GM12878 (cell line): ENCODE measurements at regions not wholly inside any gene's neighbourhood (a gene's known extent, or its start where the extent isn't known, plus 50 kb on each side); places are given as distances from the start of the nearest gene placed in this dataset.

ENCODE experiments used
- ATAC-seq: fragments of 200-7000 bp; cut with Tn5 transposase; 3 replicates; pipeline ENCODE4 v1.9.1; 2020; ENCODE audit warnings: mild to moderate bottlenecking, moderate library complexity
- BruUV-seq: library from RNA; stranded (reverse); fragments of 400-500 nt; replicated peaks from 2 replicates; lab custom pipeline; 2021; lab: Mats Ljungman, UMichigan
- CTCF ChIA-PET: fragments of 300-600 bp; sonication (Branson Sonifier 250); formaldehyde crosslinking; extraction: SDS; loops from one replicate; lab custom pipeline; 2021; ENCODE audit warnings: inconsistent platforms; lab: Yijun Ruan, JAX
- POLR2A ChIA-PET: fragments of 350-600 bp; formaldehyde crosslinking; extraction: SDS; loops from one replicate; lab custom pipeline; 2021; ENCODE audit warnings: inconsistent platforms; lab: Charles Lee
- RAD21 ChIA-PET: fragments of 300-600 bp; sonication (Branson Sonifier 250); formaldehyde crosslinking; loops from one replicate; lab custom pipeline; 2023; ENCODE audit warnings: antibody characterized with exemption; ENCODE audit not compliant: unreplicated experiment; lab: Charles Lee
- SMC1A ChIA-PET: fragments of 300-600 bp; sonication (Branson Sonifier 250); formaldehyde crosslinking; loops from one replicate; lab custom pipeline; 2023; ENCODE audit not compliant: unreplicated experiment, uncharacterized antibody; lab: Charles Lee
- DNase-seq: peaks from one replicate; pipeline ENCODE4 v3.0.0-alpha.2; 2011; ENCODE audit warnings: low read depth, low spot score
- FAIRE-seq: peaks from 3 replicates; lab custom pipeline; 2011; peaks lifted over from hg19 to GRCh38; lab: Jason Lieb, UNC
- H2AFZ ChIP-seq: 2 replicates; pipeline ENCODE4 v1.6.0; 2011; ENCODE audit warnings: low read depth, low read length, control low read depth; ENCODE audit not compliant: control insufficient read depth
- H3K27ac ChIP-seq: 2 replicates; pipeline ENCODE4 v1.5.1; 2011; ENCODE audit warnings: control low read depth; ENCODE audit not compliant: control insufficient read depth, insufficient read depth
- H3K27me3 ChIP-seq, 2 experiments: replicated peaks in 1 of 2; 2 replicates each; pipeline versions ENCODE4 v1.6.0 to v1.6.1; 2011; ENCODE audit warnings: low read length in 1 of 2; ENCODE audit not compliant: control insufficient read depth in 2 of 2, insufficient read depth in 2 of 2
- H3K36me3 ChIP-seq, 2 experiments: 2 replicates each; pipeline ENCODE4 v1.5.1; 2011; ENCODE audit warnings: low read length in 1 of 2; ENCODE audit not compliant: control insufficient read depth in 2 of 2, insufficient read depth in 2 of 2
- H3K4me1 ChIP-seq: 2 replicates; pipeline ENCODE4 v1.6.1; 2011; ENCODE audit warnings: mild to moderate bottlenecking, low read length, moderate library complexity, mixed read lengths; ENCODE audit not compliant: control insufficient read depth, insufficient read depth
- H3K4me2 ChIP-seq: 2 replicates; pipeline ENCODE4 v1.6.0; 2011; ENCODE audit warnings: control low read depth; ENCODE audit not compliant: control insufficient read depth, insufficient read depth
- H3K4me3 ChIP-seq: fragments of 200-600 bp; sonication (generic); 2 replicates; pipeline ENCODE4 v1.5.1; 2016
- H3K79me2 ChIP-seq: 2 replicates; pipeline ENCODE4 v1.6.0; 2011; ENCODE audit warnings: low read length; ENCODE audit not compliant: control insufficient read depth, insufficient read depth
- H3K9ac ChIP-seq: 2 replicates; pipeline ENCODE4 v1.8.0; 2011; ENCODE audit warnings: low read length, control low read depth, mixed read lengths; ENCODE audit not compliant: control insufficient read depth, insufficient read depth
- H3K9me3 ChIP-seq: replicated peaks from 3 replicates; pipeline ENCODE4 v1.5.1; 2011; ENCODE audit warnings: mild to moderate bottlenecking, low read length; ENCODE audit not compliant: control insufficient read depth, insufficient read depth
- H4K20me1 ChIP-seq: 2 replicates; pipeline ENCODE4 v1.6.0; 2011; ENCODE audit not compliant: control insufficient read depth, insufficient read depth
- BACH1 ChIP-seq: fragments of 450-650 bp; IDR thresholded peaks from 2 replicates; pipeline ENCODE4 v1.6.1; 2017; ENCODE audit warnings: mild to moderate bottlenecking, borderline replicate concordance
- CEBPB ChIP-seq, 2 experiments: fragments of 150-350 bp in 1 of 2; IDR thresholded peaks; 2 replicates each; pipeline ENCODE4 v1.6.1; 2012 to 2014; ENCODE audit warnings: low read depth in 2 of 2, low read length in 2 of 2, borderline replicate concordance in 1 of 2, inconsistent platforms in 1 of 2
- CHD4 ChIP-seq: fragments of 200-600 bp; sonication (generic); IDR thresholded peaks from 2 replicates; pipeline ENCODE4 v1.6.1; 2016; ENCODE audit warnings: mild to moderate bottlenecking
- E2F4 ChIP-seq: IDR thresholded peaks from 2 replicates; pipeline ENCODE4 v1.6.1; 2012; ENCODE audit warnings: low read depth, low read length, improper control_type of control experiment
- EZH2 ChIP-seq: IDR thresholded peaks from 2 replicates; pipeline ENCODE4 v1.6.1; 2012; ENCODE audit warnings: low read depth, mild to moderate bottlenecking, control low read depth, inconsistent platforms, low read length, borderline replicate concordance; ENCODE audit not compliant: control insufficient read depth
- NR2C2 ChIP-seq: IDR thresholded peaks from 2 replicates; pipeline ENCODE4 v1.6.1; 2011; ENCODE audit warnings: borderline replicate concordance, low read depth; ENCODE audit not compliant: control insufficient read depth, insufficient read length
- PAX5 ChIP-seq: IDR thresholded peaks from 2 replicates; pipeline ENCODE4 v1.6.1; 2011; ENCODE audit warnings: low read depth, low read length, borderline replicate concordance
- RBBP5 ChIP-seq: fragments of 200-600 bp; sonication (generic); conservative IDR thresholded peaks from 2 replicates; pipeline ENCODE4 v1.6.1; 2016
- RFX5 ChIP-seq: IDR thresholded peaks from 2 replicates; pipeline ENCODE4 v1.6.1; 2011; ENCODE audit warnings: low read depth, low read length, improper control_type of control experiment
- SMAD5 ChIP-seq: IDR thresholded peaks from 2 replicates; pipeline ENCODE4 v1.6.1; 2016; ENCODE audit warnings: antibody characterized with exemption, low read depth
- SPI1 ChIP-seq: IDR thresholded peaks from 2 replicates; pipeline ENCODE4 v1.6.1; 2011; ENCODE audit warnings: low read depth, mild to moderate bottlenecking, low read length, moderate library complexity, borderline replicate concordance; ENCODE audit not compliant: insufficient read depth
- SUPT20H ChIP-seq: IDR thresholded peaks from 2 replicates; pipeline ENCODE4 v1.6.1; 2011; ENCODE audit warnings: low read depth, mild to moderate bottlenecking, low read length, moderate library complexity, borderline replicate concordance; ENCODE audit not compliant: control insufficient read depth
- TARDBP ChIP-seq: IDR thresholded peaks from 2 replicates; pipeline ENCODE4 v1.6.1; 2016; ENCODE audit warnings: borderline replicate concordance
- WGBS: methylation state at CpG from one replicate; pipeline ENCODE4 v1.1.6; 2016; ENCODE audit warnings: low lambda C conversion rate; ENCODE audit not compliant: insufficient replicate concordance, insufficient coverage; ENCODE audit errors: missing lambda C conversion rate; 5-methylcytosine and 5-hydroxymethylcytosine counted together
- in situ Hi-C: fragments of 300-500 bp; cut with MboI; formaldehyde crosslinking; loops from 9 replicates; pipeline ENCODE4 v1.14.3; 2018; ENCODE audit warnings: mixed read lengths
- intact Hi-C: fragments of 100-400 bp; cut with micrococcal nuclease; formaldehyde crosslinking; loops from one replicate; pipeline ENCODE4 v1.14.2; 2022; ENCODE audit not compliant: unreplicated experiment
- TF ChIP-seq, protein P1 (sequence below): fragments of 450-650 bp; IDR thresholded peaks from 2 replicates; pipeline ENCODE4 v1.6.1; 2017; ENCODE audit warnings: mild to moderate bottlenecking, moderate library complexity
- TF ChIP-seq, protein P2 (sequence below): fragments of 450-650 bp; IDR thresholded peaks from 2 replicates; pipeline ENCODE4 v1.6.1; 2016; ENCODE audit warnings: mild to moderate bottlenecking

GRCh38 chr13:73673931-73674330 is 460.3 kb downstream of the KLF12 start:
- no peaks in the 10 kb centered on the region for H3K27me3 ChIP-seq
- H3K4me3 ChIP-seq = no peak overlapping the region
- no peak overlapping the region for H3K4me2 ChIP-seq
- H3K9me3 ChIP-seq = no peaks in the 10 kb centered on the region
- POLR2A ChIA-PET = no interaction called here
- no TSS peak for BruUV-seq
- SMC1A ChIA-PET = no interaction called here
- H3K79me2 ChIP-seq = no peaks in the 10 kb centered on the region
- 62% methylated on average over 11 of the region's 11 CpGs for WGBS
- intact Hi-C loops = no loop called here
- no peak overlapping the region for H3K27ac ChIP-seq
- H4K20me1 ChIP-seq = no peaks in the 10 kb centered on the region
- TF ChIP-seq CHD4 (no peak), PAX5 (no peak), SMAD5 (no peak), TARDBP (no peak), BACH1 (no peak), SPI1 (no peak), E2F4 (no peak), NR2C2 (no peak), SUPT20H (no peak), CEBPB (IDR thresholded peaks at IDR 0.05; ENCODE audit: borderline replicate concordance in 1 of 2, low read depth in 2 of 2, low read length in 2 of 2) (no peak), RBBP5 (no peak), RFX5 (no peak), EZH2 (no peak)
- TF ChIP-seq, protein P1, sequence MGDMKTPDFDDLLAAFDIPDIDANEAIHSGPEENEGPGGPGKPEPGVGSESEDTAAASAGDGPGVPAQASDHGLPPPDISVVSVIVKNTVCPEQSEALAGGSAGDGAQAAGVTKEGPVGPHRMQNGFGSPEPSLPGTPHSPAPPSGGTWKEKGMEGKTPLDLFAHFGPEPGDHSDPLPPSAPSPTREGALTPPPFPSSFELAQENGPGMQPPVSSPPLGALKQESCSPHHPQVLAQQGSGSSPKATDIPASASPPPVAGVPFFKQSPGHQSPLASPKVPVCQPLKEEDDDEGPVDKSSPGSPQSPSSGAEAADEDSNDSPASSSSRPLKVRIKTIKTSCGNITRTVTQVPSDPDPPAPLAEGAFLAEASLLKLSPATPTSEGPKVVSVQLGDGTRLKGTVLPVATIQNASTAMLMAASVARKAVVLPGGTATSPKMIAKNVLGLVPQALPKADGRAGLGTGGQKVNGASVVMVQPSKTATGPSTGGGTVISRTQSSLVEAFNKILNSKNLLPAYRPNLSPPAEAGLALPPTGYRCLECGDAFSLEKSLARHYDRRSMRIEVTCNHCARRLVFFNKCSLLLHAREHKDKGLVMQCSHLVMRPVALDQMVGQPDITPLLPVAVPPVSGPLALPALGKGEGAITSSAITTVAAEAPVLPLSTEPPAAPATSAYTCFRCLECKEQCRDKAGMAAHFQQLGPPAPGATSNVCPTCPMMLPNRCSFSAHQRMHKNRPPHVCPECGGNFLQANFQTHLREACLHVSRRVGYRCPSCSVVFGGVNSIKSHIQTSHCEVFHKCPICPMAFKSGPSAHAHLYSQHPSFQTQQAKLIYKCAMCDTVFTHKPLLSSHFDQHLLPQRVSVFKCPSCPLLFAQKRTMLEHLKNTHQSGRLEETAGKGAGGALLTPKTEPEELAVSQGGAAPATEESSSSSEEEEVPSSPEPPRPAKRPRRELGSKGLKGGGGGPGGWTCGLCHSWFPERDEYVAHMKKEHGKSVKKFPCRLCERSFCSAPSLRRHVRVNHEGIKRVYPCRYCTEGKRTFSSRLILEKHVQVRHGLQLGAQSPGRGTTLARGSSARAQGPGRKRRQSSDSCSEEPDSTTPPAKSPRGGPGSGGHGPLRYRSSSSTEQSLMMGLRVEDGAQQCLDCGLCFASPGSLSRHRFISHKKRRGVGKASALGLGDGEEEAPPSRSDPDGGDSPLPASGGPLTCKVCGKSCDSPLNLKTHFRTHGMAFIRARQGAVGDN = no peak
- TF ChIP-seq, protein P2, sequence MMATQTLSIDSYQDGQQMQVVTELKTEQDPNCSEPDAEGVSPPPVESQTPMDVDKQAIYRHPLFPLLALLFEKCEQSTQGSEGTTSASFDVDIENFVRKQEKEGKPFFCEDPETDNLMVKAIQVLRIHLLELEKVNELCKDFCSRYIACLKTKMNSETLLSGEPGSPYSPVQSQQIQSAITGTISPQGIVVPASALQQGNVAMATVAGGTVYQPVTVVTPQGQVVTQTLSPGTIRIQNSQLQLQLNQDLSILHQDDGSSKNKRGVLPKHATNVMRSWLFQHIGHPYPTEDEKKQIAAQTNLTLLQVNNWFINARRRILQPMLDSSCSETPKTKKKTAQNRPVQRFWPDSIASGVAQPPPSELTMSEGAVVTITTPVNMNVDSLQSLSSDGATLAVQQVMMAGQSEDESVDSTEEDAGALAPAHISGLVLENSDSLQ = no peak
- DNase-seq (no peak), FAIRE-seq (no peak), ATAC-seq (no peak)
- in situ Hi-C loops = no loop called here
- H3K4me1 ChIP-seq = no peaks in the 10 kb centered on the region
- H3K36me3 ChIP-seq = no peaks in the 10 kb centered on the region
- RAD21 ChIA-PET = no interaction called here
- H3K9ac ChIP-seq = no peak overlapping the region
- CTCF ChIA-PET = no interaction called here
- H2AFZ ChIP-seq = no peak overlapping the region
